ENCODE measurements at regions not wholly inside any gene's neighbourhood (a gene's known extent, or its start where the extent isn't known, plus 50 kb on each side); places are given as distances from the start of the nearest gene placed in this dataset.

DNA sequence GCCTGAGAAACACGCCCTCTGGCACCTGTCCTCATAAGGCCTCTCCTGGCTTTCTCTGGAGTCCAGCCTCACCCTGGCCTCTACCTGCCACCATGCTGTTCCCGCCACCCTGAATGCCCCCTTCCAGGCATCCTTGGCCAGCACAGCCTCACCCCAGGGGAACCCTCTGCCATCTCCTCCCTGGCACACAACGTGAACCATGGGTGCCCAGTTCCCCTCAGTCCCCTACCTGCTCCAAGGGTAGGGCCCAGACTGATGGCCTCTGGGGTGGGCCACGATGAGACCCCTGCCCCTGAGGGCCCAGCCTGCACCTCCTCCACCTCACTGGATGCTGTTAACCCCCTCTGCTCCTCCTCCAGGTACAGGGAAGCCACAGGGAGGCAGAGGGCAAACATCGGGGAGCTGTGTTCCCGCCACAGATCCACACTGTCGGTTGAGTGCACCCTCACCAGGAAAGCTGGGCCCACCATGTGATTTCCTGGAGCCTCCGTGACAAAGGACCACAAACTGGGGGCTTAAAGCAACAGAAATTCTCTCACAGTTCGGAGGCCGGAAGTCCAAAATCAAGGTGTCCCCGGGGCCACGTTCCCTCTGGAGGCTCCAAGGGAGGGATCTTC is 169.6 kb downstream of the BRD1 start:
- no peak for DNase-seq

DNA sequence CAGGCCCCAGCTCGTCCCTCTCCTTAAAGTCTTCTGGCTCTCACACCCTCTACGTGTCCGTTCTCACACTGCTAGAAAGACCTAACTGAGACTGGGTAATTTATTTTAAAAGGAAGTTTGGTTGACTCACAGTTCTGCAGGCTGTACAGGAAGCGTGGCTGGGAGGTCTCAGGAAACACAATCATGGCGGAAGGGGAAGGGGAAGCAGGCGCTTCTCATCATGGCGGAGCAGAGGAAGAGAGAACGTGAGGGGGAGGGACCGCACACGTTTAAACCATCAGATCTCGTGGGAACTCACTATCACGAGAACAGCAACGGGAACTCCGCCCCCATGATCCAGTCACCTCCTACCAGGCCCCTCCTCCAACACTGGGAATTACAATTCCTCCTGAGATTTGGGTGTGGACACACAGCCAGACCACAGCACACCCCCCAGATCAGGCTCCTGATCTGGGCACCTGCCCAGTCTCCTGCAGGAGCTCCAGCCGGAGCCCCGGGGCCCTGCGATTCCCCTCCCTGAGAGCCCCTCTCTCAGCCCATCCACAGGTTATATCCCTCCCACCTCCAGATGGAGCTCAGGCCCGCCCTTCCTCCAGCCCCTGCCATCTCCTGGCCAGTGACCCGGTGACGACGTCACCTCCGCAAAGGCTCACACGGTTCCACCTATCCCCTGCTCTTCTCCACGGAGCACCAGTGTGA is 170.2 kb downstream of the BRD1 start:
- DNase-seq, result peak; percentile 80 to 88

DNA sequence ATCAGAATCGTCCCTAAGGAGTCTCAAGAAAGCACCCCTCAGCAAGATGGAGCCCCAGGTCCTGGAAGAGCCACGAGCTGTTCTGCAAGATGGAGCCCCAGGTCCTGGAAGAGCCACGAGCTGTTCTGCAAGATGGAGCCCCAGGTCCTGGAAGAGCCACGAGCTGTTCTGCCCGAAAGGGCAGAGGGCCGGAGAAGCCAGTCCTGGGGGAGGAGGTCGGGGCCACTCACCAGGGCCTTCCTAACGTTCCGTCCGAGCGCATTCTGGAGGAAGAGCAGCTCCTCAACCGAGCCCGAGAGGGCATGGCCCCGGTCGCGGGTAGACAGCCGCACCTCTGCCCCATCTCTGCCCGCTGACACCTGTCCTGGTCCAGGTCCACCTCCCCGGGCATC is 170.8 kb downstream of the BRD1 start:
- DNase-seq, result peak; percentile 29 to 56

DNA sequence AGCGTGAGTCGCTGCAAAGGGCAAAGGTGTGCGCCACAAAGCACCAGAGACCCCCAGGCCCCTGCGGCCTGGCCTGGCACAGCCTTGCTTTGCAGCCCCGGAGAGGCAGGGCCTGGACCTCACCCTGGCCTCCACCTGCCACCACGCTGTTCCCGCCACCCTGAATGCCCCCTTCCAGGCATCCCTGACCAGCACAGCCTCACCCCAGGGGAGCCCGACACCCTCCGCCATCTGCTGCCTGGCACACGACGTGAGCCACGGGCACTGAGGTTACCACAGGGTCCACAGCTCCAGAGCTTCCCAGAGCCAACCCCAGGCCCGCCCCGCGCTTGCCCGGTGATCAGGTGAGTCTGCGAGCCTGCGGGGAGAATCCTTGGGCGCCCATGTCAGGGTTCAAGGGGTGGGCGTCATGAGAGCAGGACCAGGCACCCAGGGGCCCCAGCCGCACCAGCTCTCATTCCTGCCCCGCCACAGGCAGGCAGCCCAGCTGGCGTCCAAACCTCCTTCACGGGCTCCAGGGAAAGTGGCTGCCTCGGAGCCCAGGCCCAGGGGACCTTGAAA is 171.3 kb downstream of the BRD1 start:
- DNase-seq, result no peak

DNA sequence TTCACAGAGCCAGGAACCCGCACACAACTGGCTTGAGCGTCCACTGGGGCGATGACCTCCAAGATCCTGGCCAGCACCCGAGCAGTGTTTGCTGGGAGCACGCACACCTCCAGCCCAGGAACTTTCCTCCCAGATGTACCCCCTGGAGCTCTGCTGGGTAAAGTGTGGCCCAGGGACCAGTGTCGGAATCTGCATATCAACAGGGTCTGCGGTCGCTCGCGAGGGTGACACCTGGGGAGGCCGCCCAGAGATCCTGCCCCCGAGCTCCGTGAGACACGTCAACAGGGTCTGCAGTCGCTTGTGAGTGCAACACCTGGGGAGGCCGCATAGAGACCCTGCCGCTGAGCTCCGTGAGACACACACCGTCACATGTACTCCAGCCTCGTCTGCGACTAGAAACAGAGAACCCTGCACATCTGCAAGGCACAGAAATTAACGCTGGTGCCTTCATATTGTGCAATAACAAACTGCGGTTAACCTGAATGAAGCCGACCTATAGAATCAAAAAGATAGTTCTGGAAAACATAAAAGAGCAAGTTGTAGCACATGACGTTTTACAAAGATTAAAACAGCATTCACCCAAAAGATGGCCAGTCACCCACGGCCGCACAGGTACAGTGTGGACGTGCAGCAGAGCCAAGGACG is 172.4 kb downstream of the BRD1 start:
- no peak for DNase-seq

DNA sequence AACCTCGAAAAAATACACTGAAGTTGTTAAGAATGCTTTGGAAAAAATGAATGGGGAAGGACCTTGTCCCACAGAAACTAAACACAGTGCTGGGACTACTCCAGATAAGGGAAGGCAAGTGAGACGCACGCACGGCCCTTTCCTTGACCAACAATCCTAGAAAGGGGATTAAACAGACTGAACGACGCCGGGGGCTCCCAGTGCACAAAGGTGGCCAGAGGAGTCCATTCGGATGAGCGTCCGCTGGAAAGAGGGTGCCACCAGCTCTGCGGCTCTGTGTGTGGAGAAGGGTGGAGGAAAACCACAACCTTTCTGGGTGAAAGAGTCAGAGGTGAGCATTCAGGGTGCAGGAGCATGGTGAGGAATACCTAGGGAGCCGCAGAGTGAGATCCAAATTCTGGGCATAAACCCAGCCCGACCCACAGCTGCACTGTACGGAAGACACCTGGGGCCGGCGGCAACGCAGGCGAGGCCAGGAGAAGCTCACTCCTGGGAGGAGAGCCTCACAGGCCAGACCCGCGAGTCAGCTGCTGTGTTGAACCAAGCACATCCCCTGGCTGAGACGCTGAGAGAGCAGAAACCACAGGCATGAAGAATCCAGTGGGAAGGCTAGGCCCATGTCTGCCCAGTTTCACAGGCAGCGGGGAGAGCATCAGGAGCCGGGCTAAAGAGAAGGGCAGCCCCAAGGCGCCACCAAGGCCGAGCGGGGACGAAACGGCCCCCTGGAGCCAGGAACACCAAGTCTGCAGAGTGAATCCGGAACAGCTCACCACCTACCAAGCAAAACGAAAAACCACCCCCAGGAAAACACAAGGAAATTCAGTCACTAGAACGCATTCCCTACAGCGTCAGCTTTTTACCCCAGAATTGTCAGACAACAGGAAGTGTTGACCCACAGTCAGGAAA is 177.1 kb downstream of the BRD1 start:
- no peak for DNase-seq

DNA sequence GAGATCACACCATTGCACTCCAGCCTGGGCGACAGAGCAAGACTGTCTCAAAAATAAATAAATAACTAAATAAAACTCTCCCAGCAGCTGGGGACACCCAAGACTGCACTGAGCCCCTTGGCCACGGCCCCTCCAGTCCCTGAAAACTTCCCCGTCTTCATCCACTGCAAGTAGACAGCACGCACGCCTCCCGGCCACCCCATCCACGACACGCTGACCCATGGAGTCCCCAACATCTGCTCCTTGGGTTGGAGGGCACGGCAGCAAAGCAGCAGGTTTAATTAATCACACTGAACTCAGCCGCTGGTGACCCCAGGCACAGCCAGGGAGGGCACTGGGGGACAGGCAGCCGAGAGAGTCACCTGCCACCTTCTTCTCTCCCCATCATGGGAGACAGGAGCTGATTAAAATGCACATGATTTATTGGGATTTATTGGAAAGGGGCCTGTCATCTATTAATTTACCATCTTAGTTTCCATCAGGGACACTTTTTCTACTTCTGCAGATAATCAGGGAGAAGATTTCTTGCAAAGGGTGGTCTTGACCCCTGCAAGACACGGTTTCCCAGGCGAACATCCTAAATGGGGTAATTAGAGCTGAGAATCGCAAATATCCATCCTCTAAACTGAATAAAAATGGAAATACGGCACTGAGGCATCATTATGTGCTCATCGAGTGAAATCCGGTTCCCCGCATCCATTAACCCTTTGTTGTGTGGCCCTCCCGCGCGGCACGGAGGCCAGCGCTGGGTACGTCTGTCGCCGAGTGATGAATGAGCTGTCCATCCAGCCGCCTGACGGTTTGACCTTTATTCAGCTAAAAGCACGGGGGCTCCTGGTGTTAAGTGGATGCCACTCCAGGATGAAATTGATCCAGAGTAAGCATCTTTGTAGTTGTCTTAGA is 178.3 kb downstream of the BRD1 start:
- DNase-seq, result no peak

DNA sequence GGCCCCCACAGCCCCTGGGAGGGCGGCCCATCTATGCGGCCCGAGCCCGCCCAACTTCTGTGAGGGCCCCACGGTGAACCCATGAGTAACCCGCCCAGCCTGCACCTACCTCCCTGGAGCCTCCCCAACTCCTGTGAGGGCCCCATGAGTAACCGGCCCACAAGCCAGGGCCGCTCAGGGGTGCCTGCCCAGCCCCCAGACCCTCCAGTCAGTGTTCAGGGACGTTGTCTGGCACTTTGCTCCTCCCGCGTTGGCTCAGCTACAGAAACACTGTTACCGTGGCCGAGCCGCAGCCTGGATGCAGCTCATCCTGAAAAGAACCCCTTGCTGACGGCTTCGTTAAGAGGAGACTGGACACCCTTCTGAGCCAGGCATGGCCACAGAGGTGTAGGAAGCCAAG is 179.6 kb downstream of the BRD1 start:
- DNase-seq, result no peak

DNA sequence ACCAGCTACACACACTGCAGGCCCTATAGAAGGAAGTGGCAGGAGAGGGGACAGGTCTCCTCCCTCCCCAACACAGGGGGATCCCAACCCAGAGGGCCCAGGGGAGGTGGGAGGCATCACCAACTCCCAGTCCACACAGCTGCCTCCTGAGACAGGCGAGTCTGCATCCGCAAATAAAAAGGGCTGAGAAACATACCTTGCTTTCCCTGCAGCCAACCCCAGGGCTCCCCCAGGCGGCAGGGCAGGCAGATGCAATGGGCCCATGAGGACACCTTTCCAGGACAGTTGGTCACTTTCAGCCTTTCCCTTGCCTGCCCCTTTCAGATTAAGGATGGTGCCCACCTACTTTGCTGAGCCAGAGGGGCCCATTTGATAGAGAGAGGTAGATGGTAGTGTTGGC is 180.0 kb downstream of the BRD1 start:
- DNase-seq, result no peak

DNA sequence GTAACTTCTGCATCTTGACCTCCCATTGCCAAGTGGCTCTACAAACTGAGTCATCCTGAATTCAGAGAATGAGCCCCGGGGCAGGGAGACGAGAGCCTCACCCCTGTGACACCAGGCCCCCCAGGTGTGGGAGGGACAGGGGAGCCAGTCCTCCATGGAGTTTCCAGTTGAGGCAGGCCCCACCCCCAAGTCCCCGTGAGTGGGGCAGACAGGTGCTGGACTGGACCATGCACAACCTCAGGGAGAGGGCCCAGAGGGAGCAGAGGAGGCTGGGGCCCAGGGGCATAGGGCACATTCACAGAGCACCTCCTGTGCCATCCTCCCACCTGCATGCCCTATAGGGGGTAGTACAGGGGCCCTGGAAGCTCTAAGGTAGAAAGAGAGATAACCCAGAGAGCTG is 180.8 kb downstream of the BRD1 start:
- no peak for DNase-seq

DNA sequence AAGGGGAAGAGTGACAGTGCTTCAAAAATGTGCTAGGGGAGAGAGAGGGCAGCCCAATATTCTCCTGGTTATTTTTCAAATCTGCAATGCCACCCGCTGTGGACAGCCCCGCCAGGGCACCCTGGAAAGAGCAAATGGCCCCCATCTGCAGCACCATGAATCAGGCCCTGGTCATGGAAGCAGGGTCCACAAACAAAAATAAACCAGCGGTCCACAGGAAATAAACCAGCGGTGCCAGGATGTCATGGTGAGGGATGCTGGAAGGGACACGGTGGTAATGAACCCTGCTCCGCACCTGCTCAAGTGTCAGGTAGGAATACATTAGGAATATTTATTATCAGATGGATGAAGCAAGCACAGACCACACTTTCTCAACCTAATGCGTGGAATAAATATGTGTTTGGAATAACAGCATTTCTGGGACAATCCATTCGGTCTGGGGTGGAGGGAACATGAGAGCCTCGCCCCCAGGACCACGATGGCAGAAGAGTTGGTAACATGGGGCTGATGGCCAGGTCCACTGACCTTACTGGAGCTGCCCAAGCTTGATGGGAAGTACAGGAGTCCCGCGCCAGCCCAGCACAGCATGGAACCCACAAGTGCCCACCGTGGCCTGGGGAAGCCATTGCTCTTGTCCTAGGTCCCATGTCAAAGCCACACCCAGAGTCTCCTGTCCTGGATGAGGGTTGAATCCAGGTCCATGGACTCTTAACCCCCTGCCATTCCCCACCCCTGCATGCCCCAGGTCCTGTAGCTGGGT is 181.7 kb downstream of the BRD1 start:
- no peak for DNase-seq

DNA sequence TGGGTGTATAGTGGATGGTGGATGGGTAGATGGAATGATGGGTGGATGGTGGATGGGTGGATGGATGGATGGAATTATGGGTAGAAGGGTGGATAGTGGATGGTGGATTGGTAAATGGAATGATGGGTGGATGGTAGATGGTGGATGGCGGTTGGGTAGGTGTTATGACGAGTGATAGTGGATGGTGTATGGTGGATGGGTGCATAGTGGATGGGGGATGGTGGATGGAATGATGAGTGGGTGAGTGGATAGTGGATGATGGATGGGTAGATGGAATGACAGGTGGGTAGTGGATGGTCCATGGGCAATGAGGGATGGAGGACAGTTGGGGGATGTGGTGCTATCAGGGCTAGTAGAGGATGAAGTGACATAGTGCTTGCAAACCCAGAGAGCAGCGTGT is 182.4 kb downstream of the BRD1 start:
- no peak for DNase-seq

DNA sequence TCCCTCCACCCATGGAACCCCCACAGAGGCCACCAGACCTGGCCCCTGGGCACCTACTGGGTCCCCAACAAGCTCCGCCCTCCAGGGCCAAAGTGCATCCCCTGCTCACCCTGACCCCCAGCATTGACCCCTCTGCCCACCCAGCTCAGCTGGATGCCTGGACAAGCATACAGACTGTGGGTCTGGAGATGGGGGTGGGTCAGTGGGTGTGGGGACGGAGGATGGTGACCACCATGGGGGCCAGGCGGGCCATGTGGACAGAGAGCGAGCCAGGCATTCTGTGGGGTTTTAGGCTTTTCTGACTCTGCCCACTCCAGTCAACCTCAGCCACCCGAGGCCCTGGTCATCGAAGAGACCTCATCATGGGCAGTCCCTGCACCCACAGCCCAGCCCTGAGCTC is 183.7 kb downstream of the BRD1 start:
- no peak for DNase-seq

DNA sequence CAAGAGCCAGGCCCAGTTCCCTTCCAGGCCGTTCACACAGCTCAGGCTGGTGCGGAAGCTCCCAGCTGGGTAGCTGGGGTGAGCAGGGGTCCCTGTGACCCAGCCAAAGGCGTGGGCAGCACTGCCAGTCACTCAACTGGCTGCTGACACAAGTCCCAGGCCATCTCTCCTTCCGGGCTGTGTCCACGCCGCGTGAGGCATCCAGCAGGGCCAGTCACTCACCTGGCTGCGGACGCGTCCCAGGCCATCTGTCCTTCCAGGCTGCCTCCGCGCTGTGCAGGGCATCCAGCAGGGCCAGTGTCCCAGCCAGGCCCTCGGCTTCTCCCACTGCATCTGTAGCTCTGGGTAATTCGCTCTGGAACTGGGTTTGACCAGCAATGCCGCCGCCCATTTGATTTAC is 184.2 kb downstream of the BRD1 start:
- DNase-seq, result no peak

DNA sequence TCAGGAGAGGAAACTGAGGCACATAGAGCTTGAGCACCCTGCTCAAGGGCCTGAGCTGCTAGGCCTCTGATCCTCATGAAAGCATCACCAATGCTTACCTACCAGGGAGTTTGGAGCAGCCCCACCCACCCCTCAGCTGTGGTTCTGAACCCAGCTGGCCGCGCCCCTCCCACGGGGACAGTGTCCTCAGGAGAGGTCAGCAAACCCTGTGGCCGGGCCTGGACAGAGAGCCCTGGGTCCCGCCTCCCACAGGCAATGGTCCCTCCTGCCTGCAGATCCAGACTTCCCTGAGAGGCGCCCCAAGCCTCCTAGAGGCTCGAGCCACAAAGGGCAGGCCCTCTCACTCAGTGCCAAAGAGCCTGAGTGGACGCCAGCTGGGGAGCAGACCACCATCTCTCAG is 184.9 kb downstream of the BRD1 start:
- DNase-seq, result no peak

DNA sequence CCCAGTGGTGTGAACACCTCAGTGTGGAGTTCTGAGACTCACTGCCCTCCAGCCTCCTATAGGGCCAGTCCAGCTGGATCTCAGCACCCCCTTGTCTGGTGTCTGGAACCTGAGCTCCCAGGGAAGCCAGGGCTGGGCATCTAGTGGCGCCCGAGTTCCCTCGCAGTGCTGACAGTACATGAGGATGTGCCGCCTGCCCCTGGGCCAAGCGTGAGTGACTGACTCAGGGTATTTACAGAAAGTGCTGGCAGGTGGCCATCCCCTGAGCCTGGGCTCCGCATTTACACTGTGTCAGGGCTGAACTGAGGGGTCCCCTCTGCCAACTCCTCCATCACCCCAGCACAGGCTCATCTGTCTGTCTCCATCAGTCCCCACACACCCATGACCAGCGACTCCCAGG is 185.3 kb downstream of the BRD1 start:
- no peak for DNase-seq

DNA sequence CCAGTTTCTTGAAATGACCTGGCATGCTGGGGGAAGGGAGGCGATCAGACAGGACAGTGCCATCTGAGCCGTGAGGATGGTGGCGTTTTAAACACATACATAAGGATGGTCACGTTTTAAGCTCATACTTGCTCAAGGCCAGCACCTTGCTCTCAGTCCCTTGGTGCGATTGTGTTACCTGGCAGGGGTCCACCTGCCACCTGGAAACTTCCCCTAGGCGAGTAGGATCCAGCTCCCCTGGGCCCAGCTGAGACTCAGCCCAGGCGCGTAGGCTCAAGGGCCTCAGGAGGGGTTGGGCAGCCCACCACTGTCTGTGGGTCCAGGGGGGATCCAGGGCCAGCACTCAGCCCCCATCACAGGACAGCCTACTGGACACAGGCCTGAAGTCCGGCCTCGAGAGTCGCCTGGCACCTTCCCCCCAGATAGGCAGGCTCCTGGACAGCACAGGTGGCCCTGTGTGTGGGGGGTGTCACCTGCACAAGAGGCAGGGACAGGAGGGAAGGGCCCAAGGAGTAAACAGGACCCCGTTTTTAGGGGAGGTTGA is 185.8 kb downstream of the BRD1 start:
- no peak for DNase-seq

DNA sequence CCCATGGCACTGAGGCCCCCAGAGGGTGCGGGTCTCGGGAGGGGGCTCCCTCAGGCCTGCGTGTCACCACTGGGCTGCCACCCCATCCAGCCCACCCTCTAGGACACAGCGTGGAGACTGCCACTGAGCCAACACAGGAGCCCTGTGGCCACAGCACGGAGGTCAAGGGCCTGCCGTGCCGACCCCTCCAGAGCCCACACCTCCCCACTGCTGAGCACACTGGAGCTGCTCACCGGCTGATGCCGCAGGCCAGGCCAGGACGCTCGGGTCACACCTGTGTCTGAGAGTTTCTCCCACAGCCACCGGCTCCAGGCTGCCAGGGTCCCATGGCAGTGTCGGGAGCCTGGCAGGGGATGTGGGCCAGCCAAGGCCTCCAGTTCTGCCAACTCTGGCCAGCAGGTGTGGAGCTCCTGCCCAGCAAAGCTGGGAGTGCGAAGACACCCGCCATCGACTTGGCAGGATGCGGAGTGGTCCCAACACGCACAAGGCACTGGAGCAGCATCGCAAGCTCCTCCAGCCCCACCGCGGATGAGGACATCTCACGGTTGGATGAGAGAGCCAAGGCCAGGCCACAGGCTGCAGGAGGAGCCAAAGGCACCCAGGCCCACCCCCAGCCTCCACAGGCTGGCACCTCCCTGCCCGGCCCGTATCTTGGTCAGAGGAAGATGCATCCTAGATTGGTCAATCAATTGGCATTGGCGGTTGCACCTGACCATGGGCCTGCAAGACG is 187.1 kb downstream of the BRD1 start:
- DNase-seq, result no peak

DNA sequence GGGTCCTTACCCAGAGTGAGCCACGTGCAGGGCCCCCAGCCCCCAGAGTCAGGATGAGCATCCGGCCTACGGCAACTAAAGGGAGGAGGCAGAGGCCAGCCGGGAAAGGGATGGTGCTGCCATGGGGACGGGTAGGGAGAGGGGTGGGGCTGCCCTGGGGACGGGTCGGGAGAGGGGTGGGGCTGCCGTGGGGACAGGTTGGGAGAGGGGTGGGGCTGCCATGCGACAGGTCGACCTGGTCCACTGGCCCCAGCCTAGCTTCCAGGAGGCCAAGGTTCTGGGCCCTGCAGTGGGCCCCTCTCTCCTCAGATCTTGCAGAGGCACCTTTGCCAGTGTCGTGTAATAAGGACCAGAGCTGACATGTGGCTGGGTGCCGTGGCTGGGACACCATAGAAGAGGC is 187.7 kb downstream of the BRD1 start:
- DNase-seq, result no peak

DNA sequence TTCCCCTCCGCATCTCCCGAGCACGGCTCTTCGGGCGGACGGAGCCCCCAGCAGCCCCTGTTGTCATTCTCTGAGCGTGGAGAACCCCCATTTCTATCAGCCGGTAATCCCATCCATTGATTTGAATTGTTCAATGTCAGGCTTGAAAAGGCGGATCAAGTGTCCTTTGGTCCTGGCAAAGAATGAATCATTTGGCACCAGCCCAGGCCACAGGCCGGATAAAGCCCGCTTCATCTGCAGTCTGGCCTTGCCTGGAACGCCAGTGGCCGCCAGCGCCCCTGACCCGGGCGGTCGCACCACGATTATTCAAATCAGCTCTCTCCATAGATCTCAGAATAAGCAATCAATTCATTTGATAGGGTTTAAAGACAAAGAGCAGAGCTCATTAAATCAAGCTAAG is 188.9 kb downstream of the BRD1 start:
- no peak for DNase-seq

Measured in CD4-positive, alpha-beta T cell treated with Interleukin-1 beta for 1 hour (primary cell).